ENCODE measurements at regions not wholly inside any gene's neighbourhood (a gene's known extent, or its start where the extent isn't known, plus 50 kb on each side); places are given as distances from the start of the nearest gene placed in this dataset.

- TF ChIP-seq EZH2phosphoT487 (IDR thresholded peaks at IDR 0.05; ENCODE audit: low read depth, severe bottlenecking, unreplicated experiment) (no peak), CTCF (IDR thresholded peaks at IDR 0.05; ENCODE audit: poor library complexity) (no peak), EZH2 (IDR thresholded peaks at IDR 0.05; ENCODE audit: borderline replicate concordance) (no peak)
Measured at GRCh38 chr3:194022816-194023215, 113.1 kb upstream of the HES1 start.

All from hepatocyte (in vitro differentiated cells).